NT2/D1 (cell line): ENCODE measurements at regions not wholly inside any gene's neighbourhood (a gene's known extent, or its start where the extent isn't known, plus 50 kb on each side); places are given as distances from the start of the nearest gene placed in this dataset.

Experiments used
- YY1 ChIP-seq: IDR thresholded peaks from 2 replicates; pipeline ENCODE4 v1.6.1; 2011; ENCODE audit not compliant: insufficient read length, insufficient read depth
- ZNF274 ChIP-seq: IDR thresholded peaks from 2 replicates; pipeline ENCODE4 v1.6.1; 2011; ENCODE audit warnings: mild to moderate bottlenecking, low read depth, low read length

GRCh38 chr1:104028416-104029035 is 278.8 kb downstream of the AMY1C start:
- TF ChIP-seq YY1 (no peak), ZNF274 (no peak)
